GM12878 (cell line): ENCODE measurements at regions not wholly inside any gene's neighbourhood (a gene's known extent, or its start where the extent isn't known, plus 50 kb on each side); places are given as distances from the start of the nearest gene placed in this dataset.

ENCODE experiments used
- ATAC-seq: fragments of 200-7000 bp; cut with Tn5 transposase; 3 replicates; pipeline ENCODE4 v1.9.1; 2020; ENCODE audit warnings: mild to moderate bottlenecking, moderate library complexity
- BruUV-seq: library from RNA; stranded (reverse); fragments of 400-500 nt; replicated peaks from 2 replicates; lab custom pipeline; 2021; lab: Mats Ljungman, UMichigan
- CTCF ChIA-PET: fragments of 300-600 bp; sonication (Branson Sonifier 250); formaldehyde crosslinking; extraction: SDS; loops from one replicate; lab custom pipeline; 2021; ENCODE audit warnings: inconsistent platforms; lab: Yijun Ruan, JAX
- POLR2A ChIA-PET: fragments of 350-600 bp; formaldehyde crosslinking; extraction: SDS; loops from one replicate; lab custom pipeline; 2021; ENCODE audit warnings: inconsistent platforms; lab: Charles Lee
- RAD21 ChIA-PET: fragments of 300-600 bp; sonication (Branson Sonifier 250); formaldehyde crosslinking; loops from one replicate; lab custom pipeline; 2023; ENCODE audit warnings: antibody characterized with exemption; ENCODE audit not compliant: unreplicated experiment; lab: Charles Lee
- SMC1A ChIA-PET: fragments of 300-600 bp; sonication (Branson Sonifier 250); formaldehyde crosslinking; loops from one replicate; lab custom pipeline; 2023; ENCODE audit not compliant: unreplicated experiment, uncharacterized antibody; lab: Charles Lee
- DNase-seq: peaks from one replicate; pipeline ENCODE4 v3.0.0-alpha.2; 2011; ENCODE audit warnings: low read depth, low spot score
- FAIRE-seq: peaks from 3 replicates; lab custom pipeline; 2011; peaks lifted over from hg19 to GRCh38; lab: Jason Lieb, UNC
- H2AFZ ChIP-seq: 2 replicates; pipeline ENCODE4 v1.6.0; 2011; ENCODE audit warnings: low read depth, low read length, control low read depth; ENCODE audit not compliant: control insufficient read depth
- H3K27ac ChIP-seq: 2 replicates; pipeline ENCODE4 v1.5.1; 2011; ENCODE audit warnings: control low read depth; ENCODE audit not compliant: control insufficient read depth, insufficient read depth
- H3K27me3 ChIP-seq, 2 experiments: replicated peaks in 1 of 2; 2 replicates each; pipeline versions ENCODE4 v1.6.0 to v1.6.1; 2011; ENCODE audit warnings: low read length in 1 of 2; ENCODE audit not compliant: control insufficient read depth in 2 of 2, insufficient read depth in 2 of 2
- H3K36me3 ChIP-seq, 2 experiments: 2 replicates each; pipeline ENCODE4 v1.5.1; 2011; ENCODE audit warnings: low read length in 1 of 2; ENCODE audit not compliant: control insufficient read depth in 2 of 2, insufficient read depth in 2 of 2
- H3K4me1 ChIP-seq: 2 replicates; pipeline ENCODE4 v1.6.1; 2011; ENCODE audit warnings: mild to moderate bottlenecking, low read length, moderate library complexity, mixed read lengths; ENCODE audit not compliant: control insufficient read depth, insufficient read depth
- H3K4me2 ChIP-seq: 2 replicates; pipeline ENCODE4 v1.6.0; 2011; ENCODE audit warnings: control low read depth; ENCODE audit not compliant: control insufficient read depth, insufficient read depth
- H3K4me3 ChIP-seq: fragments of 200-600 bp; sonication (generic); 2 replicates; pipeline ENCODE4 v1.5.1; 2016
- H3K79me2 ChIP-seq: 2 replicates; pipeline ENCODE4 v1.6.0; 2011; ENCODE audit warnings: low read length; ENCODE audit not compliant: control insufficient read depth, insufficient read depth
- H3K9ac ChIP-seq: 2 replicates; pipeline ENCODE4 v1.8.0; 2011; ENCODE audit warnings: low read length, control low read depth, mixed read lengths; ENCODE audit not compliant: control insufficient read depth, insufficient read depth
- H3K9me3 ChIP-seq: replicated peaks from 3 replicates; pipeline ENCODE4 v1.5.1; 2011; ENCODE audit warnings: mild to moderate bottlenecking, low read length; ENCODE audit not compliant: control insufficient read depth, insufficient read depth
- H4K20me1 ChIP-seq: 2 replicates; pipeline ENCODE4 v1.6.0; 2011; ENCODE audit not compliant: control insufficient read depth, insufficient read depth
- CBFB ChIP-seq: IDR thresholded peaks from 2 replicates; pipeline ENCODE4 v1.6.1; 2016; ENCODE audit warnings: antibody characterized with exemption, low read depth
- CHD2 ChIP-seq: IDR thresholded peaks from 2 replicates; pipeline ENCODE4 v1.6.1; 2011; ENCODE audit warnings: low read depth, low read length, improper control_type of control experiment, borderline replicate concordance
- DPF2 ChIP-seq: fragments of 450-650 bp; IDR thresholded peaks from 2 replicates; pipeline ENCODE4 v1.6.1; 2017; ENCODE audit warnings: mild to moderate bottlenecking
- HDAC6 ChIP-seq: fragments of 200-600 bp; sonication (generic); IDR thresholded peaks from one replicate; pipeline ENCODE4 v1.8.0; 2017; ENCODE audit warnings: antibody characterized with exemption; ENCODE audit not compliant: unreplicated experiment
- IKZF1 ChIP-seq: fragments of 450-650 bp; conservative IDR thresholded peaks from 2 replicates; pipeline ENCODE4 v1.6.1; 2017; ENCODE audit warnings: antibody characterized with exemption, mild to moderate bottlenecking
- NFIC ChIP-seq: IDR thresholded peaks from 2 replicates; pipeline ENCODE4 v1.6.1; 2012; ENCODE audit warnings: low read depth, mild to moderate bottlenecking, inconsistent platforms, low read length, moderate library complexity
- RAD21 ChIP-seq: IDR thresholded peaks from 2 replicates; pipeline ENCODE4 v1.6.1; 2011; ENCODE audit warnings: mild to moderate bottlenecking, low read depth, low read length, moderate library complexity; ENCODE audit not compliant: insufficient read depth
- RUNX3 ChIP-seq: IDR thresholded peaks from 2 replicates; pipeline ENCODE4 v1.6.1; 2012; ENCODE audit warnings: low read length, inconsistent platforms
- SMAD5 ChIP-seq: IDR thresholded peaks from 2 replicates; pipeline ENCODE4 v1.6.1; 2016; ENCODE audit warnings: antibody characterized with exemption, low read depth
- SMC3 ChIP-seq: IDR thresholded peaks from 2 replicates; pipeline ENCODE4 v1.6.1; 2011; ENCODE audit warnings: low read length, improper control_type of control experiment, borderline replicate concordance
- SREBF2 ChIP-seq: IDR thresholded peaks from 2 replicates; pipeline ENCODE4 v1.6.1; 2012; ENCODE audit warnings: mild to moderate bottlenecking, low read length
- TCF3 ChIP-seq: IDR thresholded peaks from 2 replicates; pipeline ENCODE4 v1.6.1; 2012; ENCODE audit warnings: low read depth, mild to moderate bottlenecking, low read length, borderline replicate concordance; ENCODE audit not compliant: insufficient read depth
- WGBS: methylation state at CpG from one replicate; pipeline ENCODE4 v1.1.6; 2016; ENCODE audit warnings: low lambda C conversion rate; ENCODE audit not compliant: insufficient replicate concordance, insufficient coverage; ENCODE audit errors: missing lambda C conversion rate; 5-methylcytosine and 5-hydroxymethylcytosine counted together
- in situ Hi-C: fragments of 300-500 bp; cut with MboI; formaldehyde crosslinking; loops from 9 replicates; pipeline ENCODE4 v1.14.3; 2018; ENCODE audit warnings: mixed read lengths
- intact Hi-C: fragments of 100-400 bp; cut with micrococcal nuclease; formaldehyde crosslinking; loops from one replicate; pipeline ENCODE4 v1.14.2; 2022; ENCODE audit not compliant: unreplicated experiment
- TF ChIP-seq, protein P1 (sequence below): IDR thresholded peaks from 2 replicates; pipeline ENCODE4 v1.6.1; 2012; ENCODE audit warnings: improper control_type of control experiment, low read depth, low read length; ENCODE audit not compliant: insufficient replicate concordance
- TF ChIP-seq, protein P2 (sequence below): fragments of 450-650 bp; IDR thresholded peaks from 2 replicates; pipeline ENCODE4 v1.6.1; 2016; ENCODE audit warnings: mild to moderate bottlenecking
- TF ChIP-seq, protein P3 (sequence below): IDR thresholded peaks from 2 replicates; pipeline ENCODE4 v1.6.1; 2012; ENCODE audit warnings: low read depth, low read length, improper control_type of control experiment

DNA sequence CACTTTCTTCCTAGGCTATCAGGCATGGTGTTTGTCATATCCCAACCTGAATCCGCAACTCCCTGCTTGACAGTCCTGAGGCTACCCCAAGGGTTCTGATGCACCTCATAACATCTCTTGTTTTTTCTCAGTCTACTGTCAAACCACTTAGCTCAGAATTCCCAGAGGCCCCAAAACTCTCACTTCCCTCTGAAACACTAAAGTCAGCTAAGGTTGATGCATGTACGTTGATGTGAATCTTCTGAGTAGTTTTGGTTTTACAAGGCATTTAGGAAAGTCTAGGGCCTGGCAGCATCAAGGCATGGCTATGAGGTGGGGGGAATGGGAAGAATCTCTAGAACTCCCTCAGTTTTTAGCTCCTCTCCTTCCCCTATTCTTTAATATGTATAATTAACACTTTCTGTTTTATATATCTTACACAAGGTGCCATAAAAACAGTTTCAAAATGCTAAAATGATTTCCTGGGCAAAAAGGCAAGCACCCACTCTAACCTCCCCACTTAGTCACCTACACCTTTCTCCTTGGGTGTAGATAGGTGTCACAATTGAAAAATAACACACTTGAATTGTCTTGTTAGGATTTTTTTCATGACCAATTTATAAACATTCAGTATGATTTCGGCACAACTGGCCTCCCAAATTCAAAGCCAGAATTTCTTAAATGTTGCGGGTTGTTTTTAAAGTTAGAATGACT lies 71.4 kb upstream of the TANK start:
- Histone ChIP-seq H3K4me3 (no peak overlapping the region), H3K27me3 (no peaks in the 10 kb centered on the region), H3K4me1 (peaks cover 30% of the 10 kb centered on the region), H3K36me3 (no peaks in the 10 kb centered on the region), H2AFZ (no peak overlapping the region), H3K9ac (no peak overlapping the region), H3K27ac (peak overlapping the region; percentile 63), H4K20me1 (no peaks in the 10 kb centered on the region), H3K79me2 (no peaks in the 10 kb centered on the region), H3K9me3 (peaks cover 2% of the 10 kb centered on the region; the same call in 2 of the 3 replicates), H3K4me2 (peak overlapping the region; percentile 65)
- ChIA-PET RAD21 (interaction anchor here (0.9 to 4.0 kb wide), 11 partner anchors 10 to 83 kb away, joined by 4 to 34 read pairs (median 12); no protein-coding TSS in a partner anchor), SMC1A (interaction anchor here (0.9 to 10.9 kb wide), 22 partner anchors 7 to 159 kb away, joined by 3 to 138 read pairs (median 9); no protein-coding TSS in a partner anchor), POLR2A (interaction anchor here (0.5 to 6.0 kb wide), 8 partner anchors 10 to 80 kb away, joined by 3 to 65 read pairs (median 6); no protein-coding TSS in a partner anchor), CTCF (interaction anchor here (0.8 to 5.5 kb wide), 9 partner anchors 10 to 68 kb away, joined by 3 to 47 read pairs (median 6); no protein-coding TSS in a partner anchor)
- DNase-seq (peak; percentile 87), FAIRE-seq (peak; percentile 85), ATAC-seq (peak; percentile 88)
- BruUV-seq, result no TSS peak
- in situ Hi-C loops, result no loop called here
- WGBS, result 60% methylated on average over 4 of the region's 4 CpGs
- intact Hi-C loops, result loop anchor here (1.0 to 2.0 kb wide), 3 partner anchors 11 to 78 kb away; no protein-coding TSS in a partner anchor
- TF ChIP-seq NFIC (peak; percentile 92), IKZF1 (peak; percentile 97), RAD21 (peak; percentile 4; the same call in 1 of the 2 replicates), SMAD5 (no peak), HDAC6 (no peak), TCF3 (peak; percentile 37; the same call in 1 of the 2 replicates), CHD2 (peak; percentile 62; the same call in 1 of the 2 replicates), SMC3 (peak; percentile 22; the same call in 1 of the 2 replicates), SREBF2 (no peak), CBFB (peak; percentile 27; the same call in 1 of the 2 replicates), DPF2 (peak; percentile 96), RUNX3 (peak; percentile 91)
- TF ChIP-seq, protein P1, sequence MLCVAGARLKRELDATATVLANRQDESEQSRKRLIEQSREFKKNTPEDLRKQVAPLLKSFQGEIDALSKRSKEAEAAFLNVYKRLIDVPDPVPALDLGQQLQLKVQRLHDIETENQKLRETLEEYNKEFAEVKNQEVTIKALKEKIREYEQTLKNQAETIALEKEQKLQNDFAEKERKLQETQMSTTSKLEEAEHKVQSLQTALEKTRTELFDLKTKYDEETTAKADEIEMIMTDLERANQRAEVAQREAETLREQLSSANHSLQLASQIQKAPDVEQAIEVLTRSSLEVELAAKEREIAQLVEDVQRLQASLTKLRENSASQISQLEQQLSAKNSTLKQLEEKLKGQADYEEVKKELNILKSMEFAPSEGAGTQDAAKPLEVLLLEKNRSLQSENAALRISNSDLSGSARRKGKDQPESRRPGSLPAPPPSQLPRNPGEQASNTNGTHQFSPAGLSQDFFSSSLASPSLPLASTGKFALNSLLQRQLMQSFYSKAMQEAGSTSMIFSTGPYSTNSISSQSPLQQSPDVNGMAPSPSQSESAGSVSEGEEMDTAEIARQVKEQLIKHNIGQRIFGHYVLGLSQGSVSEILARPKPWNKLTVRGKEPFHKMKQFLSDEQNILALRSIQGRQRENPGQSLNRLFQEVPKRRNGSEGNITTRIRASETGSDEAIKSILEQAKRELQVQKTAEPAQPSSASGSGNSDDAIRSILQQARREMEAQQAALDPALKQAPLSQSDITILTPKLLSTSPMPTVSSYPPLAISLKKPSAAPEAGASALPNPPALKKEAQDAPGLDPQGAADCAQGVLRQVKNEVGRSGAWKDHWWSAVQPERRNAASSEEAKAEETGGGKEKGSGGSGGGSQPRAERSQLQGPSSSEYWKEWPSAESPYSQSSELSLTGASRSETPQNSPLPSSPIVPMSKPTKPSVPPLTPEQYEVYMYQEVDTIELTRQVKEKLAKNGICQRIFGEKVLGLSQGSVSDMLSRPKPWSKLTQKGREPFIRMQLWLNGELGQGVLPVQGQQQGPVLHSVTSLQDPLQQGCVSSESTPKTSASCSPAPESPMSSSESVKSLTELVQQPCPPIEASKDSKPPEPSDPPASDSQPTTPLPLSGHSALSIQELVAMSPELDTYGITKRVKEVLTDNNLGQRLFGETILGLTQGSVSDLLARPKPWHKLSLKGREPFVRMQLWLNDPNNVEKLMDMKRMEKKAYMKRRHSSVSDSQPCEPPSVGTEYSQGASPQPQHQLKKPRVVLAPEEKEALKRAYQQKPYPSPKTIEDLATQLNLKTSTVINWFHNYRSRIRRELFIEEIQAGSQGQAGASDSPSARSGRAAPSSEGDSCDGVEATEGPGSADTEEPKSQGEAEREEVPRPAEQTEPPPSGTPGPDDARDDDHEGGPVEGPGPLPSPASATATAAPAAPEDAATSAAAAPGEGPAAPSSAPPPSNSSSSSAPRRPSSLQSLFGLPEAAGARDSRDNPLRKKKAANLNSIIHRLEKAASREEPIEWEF, result peak; percentile 25
- TF ChIP-seq, protein P2, sequence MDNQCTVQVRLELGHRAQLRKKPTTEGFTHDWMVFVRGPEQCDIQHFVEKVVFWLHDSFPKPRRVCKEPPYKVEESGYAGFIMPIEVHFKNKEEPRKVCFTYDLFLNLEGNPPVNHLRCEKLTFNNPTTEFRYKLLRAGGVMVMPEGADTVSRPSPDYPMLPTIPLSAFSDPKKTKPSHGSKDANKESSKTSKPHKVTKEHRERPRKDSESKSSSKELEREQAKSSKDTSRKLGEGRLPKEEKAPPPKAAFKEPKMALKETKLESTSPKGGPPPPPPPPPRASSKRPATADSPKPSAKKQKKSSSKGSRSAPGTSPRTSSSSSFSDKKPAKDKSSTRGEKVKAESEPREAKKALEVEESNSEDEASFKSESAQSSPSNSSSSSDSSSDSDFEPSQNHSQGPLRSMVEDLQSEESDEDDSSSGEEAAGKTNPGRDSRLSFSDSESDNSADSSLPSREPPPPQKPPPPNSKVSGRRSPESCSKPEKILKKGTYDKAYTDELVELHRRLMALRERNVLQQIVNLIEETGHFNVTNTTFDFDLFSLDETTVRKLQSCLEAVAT, result no peak; the same call in 1 of the 2 replicates
- TF ChIP-seq, protein P3, sequence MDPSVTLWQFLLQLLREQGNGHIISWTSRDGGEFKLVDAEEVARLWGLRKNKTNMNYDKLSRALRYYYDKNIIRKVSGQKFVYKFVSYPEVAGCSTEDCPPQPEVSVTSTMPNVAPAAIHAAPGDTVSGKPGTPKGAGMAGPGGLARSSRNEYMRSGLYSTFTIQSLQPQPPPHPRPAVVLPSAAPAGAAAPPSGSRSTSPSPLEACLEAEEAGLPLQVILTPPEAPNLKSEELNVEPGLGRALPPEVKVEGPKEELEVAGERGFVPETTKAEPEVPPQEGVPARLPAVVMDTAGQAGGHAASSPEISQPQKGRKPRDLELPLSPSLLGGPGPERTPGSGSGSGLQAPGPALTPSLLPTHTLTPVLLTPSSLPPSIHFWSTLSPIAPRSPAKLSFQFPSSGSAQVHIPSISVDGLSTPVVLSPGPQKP, result no peak
